Spleen (tissue), 7 donors: ENCODE measurements at regions not wholly inside any gene's neighbourhood (a gene's known extent, or its start where the extent isn't known, plus 50 kb on each side); places are given as distances from the start of the nearest gene placed in this dataset.

Experiments
- CTCF ChIP-seq, 11 experiments: fragments of 200-600 bp in 7 of 11; fragments of 450-650 bp in 4 of 11; sonication (generic) in 4 of 11; IDR thresholded peaks in 8 of 11; conservative IDR thresholded peaks in 3 of 11; 1 replicate in 7 of 11; 2 replicates in 4 of 11; pipeline versions ENCODE4 v1.4.0 to v1.8.0; 2016 to 2021; ENCODE audit warnings: antibody characterized with exemption in 11 of 11, inconsistent platforms in 4 of 11, mild to moderate bottlenecking in 1 of 11
- POLR2A ChIP-seq, 3 donors: fragments of 450-650 bp; IDR thresholded peaks; one replicate each; pipeline ENCODE4 v1.5.1; 2017; ENCODE audit warnings: antibody characterized with exemption in 3 of 3, mild to moderate bottlenecking in 1 of 3
- donor health status: DM: no; HTN: no; CAD: no; lungs with moderate emphysema.
- donor health status: DM: no; HTN: no; CAD: no.
- donor health status: DM: no; HTN: no; CAD: no.

- TF ChIP-seq POLR2A (IDR thresholded peaks at IDR 0.05) (no peak), CTCF (IDR thresholded peaks at IDR 0.05 in 8 of 11, conservative IDR thresholded peaks at IDR 0.05 in 3 of 11) (no peak)
These were observed 143.8 kb downstream of the EFNB2 start for GRCh38 chr13:106391681-106392080.
